ENCODE measurements at regions not wholly inside any gene's neighbourhood (a gene's known extent, or its start where the extent isn't known, plus 50 kb on each side); places are given as distances from the start of the nearest gene placed in this dataset.

- Mint-ChIP-seq H3K27ac (no peak overlapping the region), H3K27me3 (no peaks in the 10 kb centered on the region), H3K4me3 (no peak overlapping the region), H3K9me3 (no peaks in the 10 kb centered on the region), H3K4me1 (ENCODE audit: unreplicated experiment) (no peaks in the 10 kb centered on the region), H3K36me3 (no peaks in the 10 kb centered on the region)
- TF ChIP-seq CTCF (conservative IDR thresholded peaks at IDR 0.05), result no peak
- DNase-seq (ENCODE audit: extremely low spot score, unreplicated experiment), result no peak
These were observed 63.9 kb upstream of the PICALM start for GRCh38 chr11:86132667-86133249.

GRCh38 chr11:86129740-86130540 lies 61.1 kb upstream of the PICALM start:
- no peak for TF ChIP-seq CTCF (conservative IDR thresholded peaks at IDR 0.05)
- DNase-seq (ENCODE audit: extremely low spot score, unreplicated experiment), result no peak
- H3K27me3 Mint-ChIP-seq, result no peaks in the 10 kb centered on the region
- no peaks in the 10 kb centered on the region for H3K9me3 Mint-ChIP-seq
- H3K36me3 Mint-ChIP-seq, result no peaks in the 10 kb centered on the region
- H3K27ac Mint-ChIP-seq, result no peak overlapping the region
- H3K4me1 Mint-ChIP-seq (ENCODE audit: unreplicated experiment), result no peaks in the 10 kb centered on the region
- H3K4me3 Mint-ChIP-seq, result no peak overlapping the region

GRCh38 chr11:86128914-86129313 lies 60.0 kb upstream of the PICALM start:
- Mint-ChIP-seq H3K27me3 (no peaks in the 10 kb centered on the region), H3K36me3 (no peaks in the 10 kb centered on the region), H3K9me3 (no peaks in the 10 kb centered on the region), H3K4me3 (no peak overlapping the region), H3K4me1 (ENCODE audit: unreplicated experiment) (no peaks in the 10 kb centered on the region), H3K27ac (no peak overlapping the region)
- no peak for TF ChIP-seq CTCF (conservative IDR thresholded peaks at IDR 0.05)
- DNase-seq (ENCODE audit: extremely low spot score, unreplicated experiment), result no peak

GRCh38 chr11:86126862-86127261 lies 58.0 kb upstream of the PICALM start:
- H3K27me3 Mint-ChIP-seq, result peaks cover 2% of the 10 kb centered on the region

More at GRCh38 chr11:86126862-86127261, 58.0 kb upstream of the PICALM start:
- TF ChIP-seq CTCF (conservative IDR thresholded peaks at IDR 0.05), result no peak
- Mint-ChIP-seq H3K9me3 (no peaks in the 10 kb centered on the region), H3K4me3 (no peak overlapping the region), H3K27ac (no peak overlapping the region), H3K4me1 (ENCODE audit: unreplicated experiment) (no peaks in the 10 kb centered on the region), H3K36me3 (no peaks in the 10 kb centered on the region)
- no peak for DNase-seq (ENCODE audit: extremely low spot score, unreplicated experiment)

All from type B pancreatic cell (in vitro differentiated cells).